Thymus (tissue), 11 donors: ENCODE measurements at regions not wholly inside any gene's neighbourhood (a gene's known extent, or its start where the extent isn't known, plus 50 kb on each side); places are given as distances from the start of the nearest gene placed in this dataset.
"Not testable (repeated sequence)": the region's sequence is repeated elsewhere in the genome, so short reads cannot be mapped to it uniquely, and the experiment has no call there.

Source experiments
- DNase-seq, 9 donors: peaks; one replicate each; pipeline ENCODE4 v3.0.0-alpha.2; 2013; ENCODE audit warnings: low spot score in 9 of 9, low read depth in 6 of 9, missing footprints in 1 of 9
- H3K27ac ChIP-seq, 2 donors: one replicate each; pipeline ENCODE4 v1.5.1; 2013; ENCODE audit warnings: control low read depth in 1 of 2, low read depth in 1 of 2, low read length in 1 of 2, mild to moderate bottlenecking in 1 of 2, moderate library complexity in 1 of 2
- H3K27me3 ChIP-seq, 2 donors: one replicate each; pipeline ENCODE4 v1.5.1; 2013; ENCODE audit warnings: low read length in 1 of 2; ENCODE audit not compliant: control insufficient read depth in 2 of 2, insufficient read depth in 1 of 2
- H3K36me3 ChIP-seq, 2 donors: one replicate each; pipeline ENCODE4 v1.5.1; 2013; ENCODE audit warnings: low read length in 1 of 2, mild to moderate bottlenecking in 1 of 2, moderate library complexity in 1 of 2; ENCODE audit not compliant: control insufficient read depth in 2 of 2, insufficient read depth in 2 of 2
- H3K4me1 ChIP-seq, 2 donors: one replicate each; pipeline ENCODE4 v1.5.1; 2013; ENCODE audit warnings: low read length in 2 of 2; ENCODE audit not compliant: control insufficient read depth in 2 of 2, insufficient read depth in 2 of 2
- H3K4me3 ChIP-seq, 2 donors: one replicate each; pipeline ENCODE4 v1.5.1; 2013; ENCODE audit warnings: low read length in 2 of 2, control low read depth in 1 of 2, mild to moderate bottlenecking in 1 of 2
- H3K9me3 ChIP-seq, 2 donors: one replicate each; pipeline ENCODE4 v1.5.1; 2013; ENCODE audit warnings: low read length in 1 of 2, mild to moderate bottlenecking in 1 of 2; ENCODE audit not compliant: control insufficient read depth in 2 of 2, insufficient read depth in 1 of 2
- WGBS: extraction: QIAGEN DNeasy Blood & Tissue Kit; methylation state at CpG from one replicate; pipeline ENCODE4 v1.1.7; 2013; 5-methylcytosine and 5-hydroxymethylcytosine counted together
- donor health status: healthy.

GRCh38 chr1:10948463-10948775, 64.0 kb upstream of the TARDBP start:
- no peaks in the 10 kb centered on the region for H3K36me3 ChIP-seq
- peaks cover 0 to 25% of the 10 kb centered on the region in 2 donors for H3K27me3 ChIP-seq
- no peaks in the 10 kb centered on the region for H3K9me3 ChIP-seq
- H3K4me3 ChIP-seq: no peak overlapping the region
- H3K4me1 ChIP-seq: peaks cover 3 to 7% of the 10 kb centered on the region in 2 donors
- H3K27ac ChIP-seq: no peak overlapping the region
- WGBS: 92% methylated on average over 12 of the region's 12 CpGs
- no peak for DNase-seq

DNA sequence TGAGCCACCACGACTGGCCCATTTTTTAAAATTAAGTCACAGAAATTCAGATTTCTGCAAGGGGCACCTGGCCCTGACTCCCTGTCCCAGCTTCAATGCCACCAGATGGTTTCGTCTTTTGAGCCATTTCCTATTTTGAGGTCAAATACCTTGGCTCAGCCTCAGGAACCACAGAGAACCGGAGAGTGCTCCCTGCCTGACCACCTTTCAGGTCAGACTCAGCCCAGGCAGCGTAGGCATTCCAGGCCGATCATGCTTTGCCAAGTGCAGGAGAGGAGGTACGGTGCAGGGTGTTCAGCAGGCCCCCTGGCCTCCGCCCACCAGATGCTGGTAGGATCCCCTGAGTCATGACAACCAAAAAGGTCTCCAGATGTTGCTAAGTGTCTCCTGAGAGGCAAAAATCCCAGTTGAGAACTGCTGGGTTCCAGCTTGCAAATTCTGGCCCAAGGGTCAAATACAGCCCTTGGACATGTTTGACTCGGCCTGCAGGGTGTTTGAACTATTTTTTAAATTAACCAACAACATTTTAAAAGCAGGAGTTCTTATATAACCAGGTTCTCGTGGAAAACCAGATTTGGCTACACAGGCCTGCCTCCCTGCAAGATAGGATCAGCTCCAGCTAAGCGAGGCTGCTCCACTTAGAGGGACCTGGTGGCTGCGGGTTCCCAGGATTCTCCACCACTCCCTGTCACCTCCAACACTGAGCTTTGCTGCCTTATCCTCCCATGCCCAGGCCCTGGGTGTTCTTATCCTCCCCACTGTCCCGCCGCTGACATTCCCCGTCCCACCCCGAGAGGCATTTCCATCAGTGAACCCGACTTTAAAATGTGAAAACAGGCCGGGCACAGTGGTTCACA, 61.9 kb upstream of the TARDBP start:
- WGBS: 94% methylated on average over 17 of the region's 17 CpGs
- Histone ChIP-seq H3K9me3 (peaks cover 0 to 5% of the 10 kb centered on the region in 2 donors), H3K27ac (no peak overlapping the region), H3K4me3 (no peak overlapping the region), H3K27me3 (peaks cover 0 to 5% of the 10 kb centered on the region in 2 donors), H3K4me1 (no peaks in the 10 kb centered on the region), H3K36me3 (no peaks in the 10 kb centered on the region)
- no peak for DNase-seq

DNA sequence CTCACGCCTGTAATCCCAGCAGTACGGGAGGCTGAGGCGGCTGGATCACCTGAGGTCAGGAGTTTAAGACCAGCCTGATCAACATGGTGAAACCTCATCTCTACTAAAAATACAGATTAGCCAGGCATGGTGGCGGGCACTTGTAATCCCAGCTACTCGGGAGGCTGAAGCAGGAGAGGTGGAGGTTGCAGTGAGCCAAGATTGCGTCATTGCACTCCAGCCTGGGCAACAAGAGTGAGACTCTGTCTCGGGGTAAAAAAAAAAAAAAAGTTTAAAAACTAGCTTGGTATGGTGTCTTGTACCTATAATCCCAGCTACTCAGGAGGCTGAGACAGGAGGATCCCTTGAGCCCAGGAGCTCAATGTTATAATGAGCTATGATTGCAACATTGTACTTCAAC, 61.2 kb upstream of the TARDBP start:
- not testable (repeated sequence) for H3K9me3 ChIP-seq, DNase-seq, H3K27ac ChIP-seq, H3K36me3 ChIP-seq, H3K27me3 ChIP-seq, H3K4me1 ChIP-seq, H3K4me3 ChIP-seq
- WGBS: 97% methylated on average over 7 of the region's 7 CpGs

GRCh38 chr1:10951961-10952360, 60.5 kb upstream of the TARDBP start:
- 55% methylated on average over 4 of the region's 4 CpGs for WGBS
- Histone ChIP-seq H3K4me3 (no peak overlapping the region), H3K36me3 (no peaks in the 10 kb centered on the region), H3K27ac (no peak overlapping the region), H3K27me3 (no peaks in the 10 kb centered on the region), H3K4me1 (no peaks in the 10 kb centered on the region), H3K9me3 (peaks cover 0 to 5% of the 10 kb centered on the region in 2 donors)
- DNase-seq: no peak

- no peak for DNase-seq
- H3K4me1 ChIP-seq: no peaks in the 10 kb centered on the region
- H3K4me3 ChIP-seq: no peak overlapping the region
- no peak overlapping the region for H3K27ac ChIP-seq
- H3K9me3 ChIP-seq: peaks cover 0 to 5% of the 10 kb centered on the region in 2 donors
- WGBS: 98% methylated on average over 12 of the region's 12 CpGs
- no peaks in the 10 kb centered on the region for H3K27me3 ChIP-seq
- no peaks in the 10 kb centered on the region for H3K36me3 ChIP-seq
Observed at GRCh38 chr1:10953505-10954193, 58.8 kb upstream of the TARDBP start.

- WGBS: 84% methylated on average over 15 of the region's 15 CpGs
- Histone ChIP-seq H3K36me3 (no peaks in the 10 kb centered on the region), H3K4me3 (no peak overlapping the region), H3K27me3 (peaks cover 0 to 6% of the 10 kb centered on the region in 2 donors), H3K27ac (no peak overlapping the region), H3K4me1 (peaks cover 0 to 6% of the 10 kb centered on the region in 2 donors), H3K9me3 (peaks cover 0 to 5% of the 10 kb centered on the region in 2 donors)
- no peak for DNase-seq
Observed at GRCh38 chr1:10957133-10957532, 55.3 kb upstream of the TARDBP start.

- H3K4me3 ChIP-seq: no peak overlapping the region
- H3K27ac ChIP-seq: no peak overlapping the region
- DNase-seq: no peak
- H3K36me3 ChIP-seq: no peaks in the 10 kb centered on the region
- 96% methylated on average over 10 of the region's 10 CpGs for WGBS
- peaks cover 0 to 5% of the 10 kb centered on the region in 2 donors for H3K9me3 ChIP-seq
- H3K4me1 ChIP-seq: peaks cover 0 to 6% of the 10 kb centered on the region in 2 donors
- H3K27me3 ChIP-seq: peaks cover 0 to 6% of the 10 kb centered on the region in 2 donors
Observed at GRCh38 chr1:10958614-10959013, 53.8 kb upstream of the TARDBP start.

DNA sequence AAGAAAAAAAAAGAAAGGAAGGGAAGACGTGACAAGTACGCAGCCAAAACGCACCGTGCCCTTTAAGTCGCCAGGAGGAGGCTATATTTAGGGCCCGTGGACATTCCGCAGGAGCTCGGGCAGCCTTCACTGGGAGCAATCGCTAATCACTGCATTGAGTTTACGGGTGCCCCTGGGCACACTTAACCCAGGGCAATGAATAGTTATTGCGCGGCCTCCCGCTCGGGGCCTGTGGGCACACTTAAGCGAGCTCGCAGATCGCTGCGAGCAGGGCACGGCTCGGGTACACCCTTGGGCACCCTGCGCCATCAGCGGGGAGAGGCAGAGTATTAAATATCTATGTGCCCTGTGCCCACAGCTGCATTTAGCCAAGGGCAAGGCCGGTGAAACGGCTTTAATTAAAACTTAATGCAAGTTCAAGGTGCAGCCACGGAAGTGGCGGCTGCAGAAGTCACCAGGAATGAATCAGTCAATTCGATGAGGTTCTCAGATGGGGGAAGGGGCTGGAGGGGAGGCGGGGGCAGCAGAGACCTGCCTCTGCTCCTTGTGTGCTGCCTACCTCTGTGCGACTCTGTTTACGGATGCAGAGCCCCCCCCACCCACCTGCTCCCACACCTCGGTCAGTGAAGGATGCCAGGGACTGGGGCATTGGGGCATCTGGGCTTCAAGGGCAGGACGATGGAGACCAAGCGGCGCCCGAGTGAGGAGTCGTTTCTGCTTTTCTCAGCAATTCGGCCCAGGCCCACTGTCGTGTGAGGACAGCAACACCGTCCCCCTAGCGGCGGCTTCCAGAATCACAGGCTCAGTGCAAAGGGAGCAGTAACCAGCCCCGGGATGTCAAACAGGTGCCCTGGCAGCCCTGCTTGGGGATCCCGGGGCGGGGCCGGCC, 51.8 kb upstream of the TARDBP start:
- Histone ChIP-seq H3K4me3 (no peak overlapping the region), H3K9me3 (peaks cover 0 to 3% of the 10 kb centered on the region in 2 donors), H3K36me3 (no peaks in the 10 kb centered on the region), H3K27me3 (peaks cover 0 to 11% of the 10 kb centered on the region in 2 donors), H3K4me1 (peaks cover 9 to 15% of the 10 kb centered on the region in 2 donors), H3K27ac (no peak overlapping the region)
- peak in 8 of 9 donors; percentile 43 to 85 (median 71) for DNase-seq
- WGBS: 64% methylated on average over 45 of the region's 45 CpGs
